HCT116 (cell line): ENCODE measurements at regions not wholly inside any gene's neighbourhood (a gene's known extent, or its start where the extent isn't known, plus 50 kb on each side); places are given as distances from the start of the nearest gene placed in this dataset.

ENCODE experiments used
- ATAC-seq: fragments of 200-7000 bp; cut with Tn5 transposase; 2 replicates; pipeline ENCODE4 v1.9.1; 2020; ENCODE audit warnings: mild to moderate bottlenecking, moderate library complexity
- BruUV-seq: library from RNA; stranded (reverse); fragments of 400-500 nt; replicated peaks from 2 replicates; lab custom pipeline; 2021; lab: Mats Ljungman, UMichigan
- CTCF ChIA-PET: fragments of 300-600 bp; sonication (Branson Sonifier 250); formaldehyde crosslinking; loops from one replicate; lab custom pipeline; 2021; ENCODE audit warnings: antibody characterized with exemption; lab: Charles Lee
- POLR2A ChIA-PET: fragments of 300-600, 350-600 bp; sonication (Branson Sonifier 250); formaldehyde crosslinking; loops from one replicate; lab custom pipeline; 2021; ENCODE audit warnings: antibody characterized with exemption; lab: Charles Lee
- RAD21 ChIA-PET, 2 experiments: fragments of 300-600 bp; sonication (Branson Sonifier 250); formaldehyde crosslinking; loops; one replicate each; lab custom pipeline; 2023; ENCODE audit warnings: low total read pairs in 2 of 2; ENCODE audit not compliant: uncharacterized antibody in 2 of 2, unreplicated experiment in 2 of 2, low non-redundant PET in 1 of 2; lab: Charles Lee
- DNase-seq: peaks from one replicate; pipeline ENCODE4 v3.0.0-alpha.2; 2010; ENCODE audit warnings: low read depth, low spot score
- H2AFZ ChIP-seq: fragments of 200-600 bp; shearing (Covaris generic), sonication (generic); 2 replicates; pipeline ENCODE4 v1.6.1; 2017; ENCODE audit warnings: low read depth, mixed run types, mixed read lengths, antibody characterized with exemption, low read length; ENCODE audit not compliant: poor library complexity, severe bottlenecking
- H3K27ac ChIP-seq: 2 replicates; pipeline ENCODE4 v1.5.1; 2012; ENCODE audit warnings: low read depth, low read length
- H3K27me3 ChIP-seq: fragments of 200-600 bp; sonication (generic); 2 replicates; pipeline ENCODE4 v1.6.1; 2016; ENCODE audit warnings: mixed run types, low read length, mixed read lengths; ENCODE audit not compliant: insufficient read depth
- H3K36me3 ChIP-seq, 2 experiments: fragments of 200-500 bp in 1 of 2; fragments of 200-600 bp in 1 of 2; sonication (Bioruptor generic) in 1 of 2; sonication (generic) in 1 of 2; 2 replicates each; pipeline versions ENCODE4 v1.5.1 to v1.6.1; 2014 to 2016; ENCODE audit warnings: low read length in 2 of 2, inconsistent platforms in 1 of 2, mixed read lengths in 1 of 2, mixed run types in 1 of 2; ENCODE audit not compliant: insufficient read depth in 2 of 2, control insufficient read depth in 1 of 2
- H3K4me1 ChIP-seq, 2 experiments: fragments of 200-600 bp in 1 of 2; sonication (generic) in 1 of 2; 2 replicates each; pipeline versions ENCODE4 v1.5.1 to v1.6.1; 2012 to 2017; ENCODE audit warnings: low read length in 2 of 2, inconsistent platforms in 1 of 2, mild to moderate bottlenecking in 1 of 2, mixed read lengths in 1 of 2, mixed run types in 1 of 2, moderate library complexity in 1 of 2; ENCODE audit not compliant: insufficient read depth in 2 of 2, control insufficient read depth in 1 of 2
- H3K4me2 ChIP-seq: fragments of 200-600 bp; sonication (generic); 2 replicates; pipeline ENCODE4 v1.6.1; 2017; ENCODE audit warnings: mixed run types, low read length, mixed read lengths
- H3K4me3 ChIP-seq, 2 experiments: fragments of 200-600 bp in 1 of 2; sonication (generic) in 1 of 2; replicated peaks in 1 of 2; 2 replicates each; pipeline ENCODE4 v1.5.1; 2011 to 2016; ENCODE audit warnings: low read length in 2 of 2, control low read depth in 1 of 2, low read depth in 1 of 2, mild to moderate bottlenecking in 1 of 2, mixed read lengths in 1 of 2, mixed run types in 1 of 2
- H3K79me2 ChIP-seq: fragments of 200-600 bp; sonication (generic); 2 replicates; pipeline ENCODE4 v1.6.1; 2017; ENCODE audit warnings: mild to moderate bottlenecking, mixed run types, low read length, moderate library complexity, mixed read lengths; ENCODE audit not compliant: insufficient read depth
- H3K9ac ChIP-seq: fragments of 200-600 bp; sonication (generic); 2 replicates; pipeline ENCODE4 v1.6.1; 2016; ENCODE audit warnings: low read length, mixed read lengths
- H3K9me2 ChIP-seq: fragments of 200-600 bp; sonication (generic), shearing (Covaris generic); 2 replicates; pipeline ENCODE4 v1.6.1; 2017; ENCODE audit warnings: mixed run types, mild to moderate bottlenecking, moderate library complexity; ENCODE audit not compliant: insufficient read depth
- H3K9me3 ChIP-seq, 2 experiments: fragments of 200-500 bp in 1 of 2; fragments of 200-600 bp in 1 of 2; sonication (Bioruptor generic) in 1 of 2; sonication (generic) in 1 of 2; 2 replicates each; pipeline ENCODE4 v1.6.1; 2014 to 2017; ENCODE audit warnings: low read length in 2 of 2, mixed read lengths in 2 of 2, inconsistent platforms in 1 of 2, low read depth in 1 of 2, mild to moderate bottlenecking in 1 of 2, mixed run types in 1 of 2, moderate library complexity in 1 of 2; ENCODE audit not compliant: control insufficient read depth in 1 of 2, insufficient read depth in 1 of 2
- H4K20me1 ChIP-seq: fragments of 200-600 bp; sonication (generic), shearing (Covaris generic); 2 replicates; pipeline ENCODE4 v1.6.1; 2017; ENCODE audit warnings: mixed run types, mild to moderate bottlenecking, moderate library complexity; ENCODE audit not compliant: insufficient read depth
- CBX3 ChIP-seq: IDR thresholded peaks from 2 replicates; pipeline ENCODE4 v1.6.1; 2012; ENCODE audit warnings: low read depth
- EGR1 ChIP-seq: IDR thresholded peaks from 2 replicates; pipeline ENCODE4 v1.6.1; 2012; ENCODE audit warnings: low read depth
- EZH2 ChIP-seq: fragments of 200-600 bp; sonication (generic); IDR thresholded peaks from 2 replicates; pipeline ENCODE4 v1.6.1; 2017; ENCODE audit warnings: antibody characterized with exemption, mixed run types
- FOSL1 ChIP-seq: IDR thresholded peaks from 2 replicates; pipeline ENCODE4 v1.6.1; 2012; ENCODE audit warnings: low read depth
- POLR2A ChIP-seq: IDR thresholded peaks from 2 replicates; pipeline ENCODE4 v1.7.0; 2011; ENCODE audit warnings: borderline replicate concordance; ENCODE audit not compliant: insufficient read depth, insufficient read length; ENCODE audit errors: extremely low read depth
- POLR2AphosphoS5 ChIP-seq: IDR thresholded peaks from 2 replicates; pipeline ENCODE4 v1.6.1; 2011; ENCODE audit warnings: mild to moderate bottlenecking, low read depth, low read length, moderate library complexity
- RAD21 ChIP-seq: IDR thresholded peaks from 2 replicates; pipeline ENCODE4 v1.6.1; 2012; ENCODE audit warnings: low read depth, mild to moderate bottlenecking
- SIN3A ChIP-seq: IDR thresholded peaks from 2 replicates; pipeline ENCODE4 v1.6.1; 2012; ENCODE audit warnings: low read depth
- TCF7L2 ChIP-seq: IDR thresholded peaks from 2 replicates; pipeline ENCODE4 v1.7.0; 2011; ENCODE audit warnings: borderline replicate concordance, inconsistent platforms; ENCODE audit not compliant: insufficient read depth, insufficient read length; ENCODE audit errors: extremely low read depth
- ZFX ChIP-seq: fragments of 450-650 bp; IDR thresholded peaks from 2 replicates; pipeline ENCODE4 v1.6.1; 2017
- intact Hi-C: fragments of 100-400 bp; cut with micrococcal nuclease; formaldehyde crosslinking; loops from 2 replicates; pipeline ENCODE4 v1.10.0; 2022
- TF ChIP-seq, protein P1 (sequence below): IDR thresholded peaks from 2 replicates; pipeline ENCODE4 v1.6.1; 2012; ENCODE audit warnings: low read depth
- TF ChIP-seq, protein P2 (sequence below): IDR thresholded peaks from 2 replicates; pipeline ENCODE4 v1.6.1; 2011; ENCODE audit warnings: mild to moderate bottlenecking, low read length, moderate library complexity; ENCODE audit not compliant: insufficient replicate concordance; ENCODE audit errors: extremely low read depth
- TF ChIP-seq, protein P3 (sequence below): IDR thresholded peaks from 2 replicates; pipeline ENCODE4 v1.6.1; 2012

DNA sequence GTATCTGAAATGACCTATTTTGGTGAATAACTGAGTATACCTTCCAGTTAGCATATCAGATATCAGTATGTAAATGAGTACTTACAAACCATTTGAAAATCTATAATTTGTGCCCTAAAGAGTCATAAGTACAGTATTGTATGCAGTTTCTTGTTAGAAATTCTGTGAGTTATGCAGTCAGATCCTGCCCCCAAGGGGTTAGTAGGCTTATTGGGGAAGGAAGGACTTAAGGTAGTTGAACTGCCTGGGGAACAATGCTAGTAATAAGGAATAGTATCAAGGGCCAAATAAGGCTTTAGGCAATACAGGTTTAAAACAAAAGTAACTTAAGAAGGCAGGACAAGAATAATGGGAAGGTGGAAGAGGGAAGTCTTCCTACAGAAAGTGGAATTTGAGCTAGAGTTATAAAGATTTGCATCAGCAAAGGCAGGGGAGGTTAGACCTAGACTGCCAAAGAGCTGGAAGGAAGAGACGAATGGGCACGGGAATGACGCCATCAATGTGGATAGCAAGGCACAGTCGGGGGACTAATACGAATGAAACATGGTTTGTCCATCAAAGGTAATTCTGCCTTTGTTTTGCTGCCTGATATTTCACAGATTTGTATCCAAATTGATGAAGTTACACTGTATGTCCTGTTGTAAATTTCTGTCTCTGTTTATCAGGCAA lies 182.9 kb upstream of the DPYD start:
- Histone ChIP-seq H3K9me2 (no peaks in the 10 kb centered on the region), H3K79me2 (no peaks in the 10 kb centered on the region), H3K4me3 (no peak overlapping the region), H3K36me3 (no peaks in the 10 kb centered on the region), H3K9ac (no peak overlapping the region), H3K27me3 (no peaks in the 10 kb centered on the region)
- ChIA-PET CTCF (interaction anchor here (1.6 kb wide), 1 partner anchor 365 kb away, joined by 3 read pairs; no protein-coding TSS in a partner anchor), POLR2A (interaction anchor here (1.1 kb wide), 1 partner anchor 10 kb away, joined by 3 read pairs; no protein-coding TSS in a partner anchor), RAD21 (no interaction called here)
- no peak for DNase-seq
- TF ChIP-seq POLR2AphosphoS5 (no peak), RAD21 (peak; percentile 14; the same call in 1 of the 2 replicates)
- TF ChIP-seq, all 23 proteins: peak for 1
- no TSS peak for BruUV-seq
- no peaks in the 10 kb centered on the region for H3K4me1 ChIP-seq
- H2AFZ ChIP-seq = no peak overlapping the region
- H3K27ac ChIP-seq = no peak overlapping the region
- H3K9me3 ChIP-seq = peaks cover 7 to 11% of the 10 kb centered on the region in 2 experiments; a peak in 3 of 4 replicates
- ATAC-seq = no peak
- H3K4me2 ChIP-seq = no peak overlapping the region
- intact Hi-C loops = no loop called here
- no peaks in the 10 kb centered on the region for H4K20me1 ChIP-seq

DNA sequence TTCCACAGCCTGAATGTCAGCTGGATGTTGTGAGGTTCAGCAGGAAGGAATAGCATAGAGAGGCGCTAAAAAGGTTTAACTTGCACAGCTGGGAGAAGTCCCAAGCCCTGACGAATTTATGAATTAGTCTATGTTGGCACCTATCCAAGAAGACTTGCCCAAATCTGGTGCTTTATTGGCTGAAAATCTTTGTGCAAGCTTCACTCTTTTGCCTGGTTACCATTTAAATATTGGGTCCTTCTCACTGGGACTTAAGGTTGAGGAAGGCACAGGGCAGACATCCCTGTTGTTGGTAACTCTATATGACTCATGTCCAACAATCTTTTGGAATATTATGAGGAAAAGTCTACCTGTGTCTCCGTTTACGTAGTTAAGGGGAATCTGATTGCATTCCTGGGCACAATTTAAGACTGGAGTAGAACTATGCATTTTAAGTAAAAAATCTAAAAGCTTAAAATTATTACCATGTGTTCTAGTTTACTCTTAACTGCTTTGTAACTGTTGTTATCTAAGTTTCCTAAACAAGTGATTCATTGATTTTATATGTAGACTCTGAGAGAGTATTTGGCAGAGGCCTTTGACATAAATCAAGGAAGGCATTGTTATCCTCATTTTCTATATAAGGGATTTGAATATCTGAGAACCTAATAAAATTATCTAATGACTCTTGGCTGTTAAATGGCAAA lies 181.7 kb upstream of the DPYD start:
- no peak overlapping the region for H3K9ac ChIP-seq
- DNase-seq (no peak), ATAC-seq (no peak)
- H3K4me1 ChIP-seq = no peaks in the 10 kb centered on the region
- RAD21 ChIA-PET = no interaction called here
- H3K27me3 ChIP-seq = no peaks in the 10 kb centered on the region
- H3K4me2 ChIP-seq = no peak overlapping the region
- no peak overlapping the region for H3K27ac ChIP-seq
- BruUV-seq = no TSS peak
- H3K9me2 ChIP-seq = no peaks in the 10 kb centered on the region
- POLR2A ChIA-PET = no interaction called here
- peaks cover 0 to 5% of the 10 kb centered on the region in 2 experiments; a peak in 2 of 4 replicates for H3K9me3 ChIP-seq
- intact Hi-C loops = no loop called here
- H3K79me2 ChIP-seq = no peaks in the 10 kb centered on the region
- no peak overlapping the region for H3K4me3 ChIP-seq
- TF ChIP-seq TCF7L2 (no peak), ZFX (no peak), FOSL1 (no peak), SIN3A (no peak), EZH2 (no peak), EGR1 (no peak), POLR2A (no peak), RAD21 (no peak), CBX3 (no peak)
- TF ChIP-seq, protein P1, sequence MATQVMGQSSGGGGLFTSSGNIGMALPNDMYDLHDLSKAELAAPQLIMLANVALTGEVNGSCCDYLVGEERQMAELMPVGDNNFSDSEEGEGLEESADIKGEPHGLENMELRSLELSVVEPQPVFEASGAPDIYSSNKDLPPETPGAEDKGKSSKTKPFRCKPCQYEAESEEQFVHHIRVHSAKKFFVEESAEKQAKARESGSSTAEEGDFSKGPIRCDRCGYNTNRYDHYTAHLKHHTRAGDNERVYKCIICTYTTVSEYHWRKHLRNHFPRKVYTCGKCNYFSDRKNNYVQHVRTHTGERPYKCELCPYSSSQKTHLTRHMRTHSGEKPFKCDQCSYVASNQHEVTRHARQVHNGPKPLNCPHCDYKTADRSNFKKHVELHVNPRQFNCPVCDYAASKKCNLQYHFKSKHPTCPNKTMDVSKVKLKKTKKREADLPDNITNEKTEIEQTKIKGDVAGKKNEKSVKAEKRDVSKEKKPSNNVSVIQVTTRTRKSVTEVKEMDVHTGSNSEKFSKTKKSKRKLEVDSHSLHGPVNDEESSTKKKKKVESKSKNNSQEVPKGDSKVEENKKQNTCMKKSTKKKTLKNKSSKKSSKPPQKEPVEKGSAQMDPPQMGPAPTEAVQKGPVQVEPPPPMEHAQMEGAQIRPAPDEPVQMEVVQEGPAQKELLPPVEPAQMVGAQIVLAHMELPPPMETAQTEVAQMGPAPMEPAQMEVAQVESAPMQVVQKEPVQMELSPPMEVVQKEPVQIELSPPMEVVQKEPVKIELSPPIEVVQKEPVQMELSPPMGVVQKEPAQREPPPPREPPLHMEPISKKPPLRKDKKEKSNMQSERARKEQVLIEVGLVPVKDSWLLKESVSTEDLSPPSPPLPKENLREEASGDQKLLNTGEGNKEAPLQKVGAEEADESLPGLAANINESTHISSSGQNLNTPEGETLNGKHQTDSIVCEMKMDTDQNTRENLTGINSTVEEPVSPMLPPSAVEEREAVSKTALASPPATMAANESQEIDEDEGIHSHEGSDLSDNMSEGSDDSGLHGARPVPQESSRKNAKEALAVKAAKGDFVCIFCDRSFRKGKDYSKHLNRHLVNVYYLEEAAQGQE = no peak
- TF ChIP-seq, protein P2, sequence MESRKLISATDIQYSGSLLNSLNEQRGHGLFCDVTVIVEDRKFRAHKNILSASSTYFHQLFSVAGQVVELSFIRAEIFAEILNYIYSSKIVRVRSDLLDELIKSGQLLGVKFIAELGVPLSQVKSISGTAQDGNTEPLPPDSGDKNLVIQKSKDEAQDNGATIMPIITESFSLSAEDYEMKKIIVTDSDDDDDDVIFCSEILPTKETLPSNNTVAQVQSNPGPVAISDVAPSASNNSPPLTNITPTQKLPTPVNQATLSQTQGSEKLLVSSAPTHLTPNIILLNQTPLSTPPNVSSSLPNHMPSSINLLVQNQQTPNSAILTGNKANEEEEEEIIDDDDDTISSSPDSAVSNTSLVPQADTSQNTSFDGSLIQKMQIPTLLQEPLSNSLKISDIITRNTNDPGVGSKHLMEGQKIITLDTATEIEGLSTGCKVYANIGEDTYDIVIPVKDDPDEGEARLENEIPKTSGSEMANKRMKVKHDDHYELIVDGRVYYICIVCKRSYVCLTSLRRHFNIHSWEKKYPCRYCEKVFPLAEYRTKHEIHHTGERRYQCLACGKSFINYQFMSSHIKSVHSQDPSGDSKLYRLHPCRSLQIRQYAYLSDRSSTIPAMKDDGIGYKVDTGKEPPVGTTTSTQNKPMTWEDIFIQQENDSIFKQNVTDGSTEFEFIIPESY = no peak
- TF ChIP-seq, protein P3, sequence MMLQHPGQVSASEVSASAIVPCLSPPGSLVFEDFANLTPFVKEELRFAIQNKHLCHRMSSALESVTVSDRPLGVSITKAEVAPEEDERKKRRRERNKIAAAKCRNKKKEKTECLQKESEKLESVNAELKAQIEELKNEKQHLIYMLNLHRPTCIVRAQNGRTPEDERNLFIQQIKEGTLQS = no peak
- no peaks in the 10 kb centered on the region for H4K20me1 ChIP-seq
- H3K36me3 ChIP-seq = no peaks in the 10 kb centered on the region
- H2AFZ ChIP-seq = no peak overlapping the region
- CTCF ChIA-PET = no interaction called here
